ENCODE measurements at regions not wholly inside any gene's neighbourhood (a gene's known extent, or its start where the extent isn't known, plus 50 kb on each side); places are given as distances from the start of the nearest gene placed in this dataset.

GRCh38 chr5:124819201-124819600, 72.8 kb upstream of the ZNF608 start:
- TF ChIP-seq CTCF (IDR thresholded peaks at IDR 0.05; ENCODE audit: unreplicated experiment) = no peak
- H3K9me3 Mint-ChIP-seq = peaks cover 3% of the 10 kb centered on the region
- H3K27ac Mint-ChIP-seq = no peak overlapping the region
- peaks cover 24% of the 10 kb centered on the region for H3K4me1 Mint-ChIP-seq
- no peaks in the 10 kb centered on the region for H3K27me3 Mint-ChIP-seq (ENCODE audit: low read depth)
- no peak overlapping the region for H3K4me3 Mint-ChIP-seq
- DNase-seq (ENCODE audit: low spot score in 2 of 2, unreplicated experiment in 2 of 2) = no peak
- no peaks in the 10 kb centered on the region for H3K36me3 Mint-ChIP-seq

GRCh38 chr5:124822647-124823046, 76.2 kb upstream of the ZNF608 start:
- peaks cover 3% of the 10 kb centered on the region for H3K9me3 Mint-ChIP-seq
- no peaks in the 10 kb centered on the region for H3K36me3 Mint-ChIP-seq
- no peak overlapping the region for H3K27ac Mint-ChIP-seq
- H3K4me1 Mint-ChIP-seq = peaks cover 25% of the 10 kb centered on the region
- DNase-seq (ENCODE audit: low spot score in 2 of 2, unreplicated experiment in 2 of 2) = no peak
- no peak overlapping the region for H3K4me3 Mint-ChIP-seq
- no peak for TF ChIP-seq CTCF (IDR thresholded peaks at IDR 0.05; ENCODE audit: unreplicated experiment)
- no peaks in the 10 kb centered on the region for H3K27me3 Mint-ChIP-seq (ENCODE audit: low read depth)

- Mint-ChIP-seq H3K9me3 (peaks cover 3% of the 10 kb centered on the region), H3K4me3 (no peak overlapping the region), H3K27ac (no peak overlapping the region), H3K4me1 (peaks cover 23% of the 10 kb centered on the region), H3K27me3 (ENCODE audit: low read depth) (no peaks in the 10 kb centered on the region), H3K36me3 (no peaks in the 10 kb centered on the region)
- DNase-seq (ENCODE audit: low spot score in 2 of 2, unreplicated experiment in 2 of 2) = no peak
- no peak for TF ChIP-seq CTCF (IDR thresholded peaks at IDR 0.05; ENCODE audit: unreplicated experiment)
Measured at GRCh38 chr5:124823380-124823779, 76.9 kb upstream of the ZNF608 start.

- TF ChIP-seq CTCF (IDR thresholded peaks at IDR 0.05; ENCODE audit: unreplicated experiment) = no peak
- Mint-ChIP-seq H3K4me1 (peaks cover 23% of the 10 kb centered on the region), H3K9me3 (peaks cover 3% of the 10 kb centered on the region), H3K36me3 (no peaks in the 10 kb centered on the region), H3K27me3 (ENCODE audit: low read depth) (no peaks in the 10 kb centered on the region), H3K27ac (no peak overlapping the region), H3K4me3 (no peak overlapping the region)
- no peak for DNase-seq (ENCODE audit: low spot score in 2 of 2, unreplicated experiment in 2 of 2)
Measured at GRCh38 chr5:124824637-124825158, 78.3 kb upstream of the ZNF608 start.

GRCh38 chr5:124825250-124825982, 79.0 kb upstream of the ZNF608 start:
- H3K4me1 Mint-ChIP-seq = peaks cover 23% of the 10 kb centered on the region
- no peak overlapping the region for H3K27ac Mint-ChIP-seq
- H3K27me3 Mint-ChIP-seq (ENCODE audit: low read depth) = no peaks in the 10 kb centered on the region
- H3K36me3 Mint-ChIP-seq = no peaks in the 10 kb centered on the region
- no peak overlapping the region for H3K4me3 Mint-ChIP-seq
- DNase-seq (ENCODE audit: low spot score in 2 of 2, unreplicated experiment in 2 of 2) = no peak
- no peak for TF ChIP-seq CTCF (IDR thresholded peaks at IDR 0.05; ENCODE audit: unreplicated experiment)
- H3K9me3 Mint-ChIP-seq = peaks cover 3% of the 10 kb centered on the region
